Ishikawa (cell line): ENCODE measurements at regions not wholly inside any gene's neighbourhood (a gene's known extent, or its start where the extent isn't known, plus 50 kb on each side); places are given as distances from the start of the nearest gene placed in this dataset.

Experiments
- CEBPB ChIP-seq: IDR thresholded peaks from 2 replicates; pipeline ENCODE4 v1.6.1; 2012
- CREB1 ChIP-seq: IDR thresholded peaks from 2 replicates; pipeline ENCODE4 v1.6.1; 2012; ENCODE audit warnings: low read depth
- EP300 ChIP-seq: IDR thresholded peaks from 2 replicates; pipeline ENCODE4 v1.6.1; 2012; ENCODE audit warnings: borderline replicate concordance
- FOXM1 ChIP-seq: IDR thresholded peaks from 2 replicates; pipeline ENCODE4 v1.6.1; 2012; ENCODE audit warnings: low read depth, borderline replicate concordance
- NFIC ChIP-seq: IDR thresholded peaks from 2 replicates; pipeline ENCODE4 v1.6.1; 2012
- RAD21 ChIP-seq: IDR thresholded peaks from 2 replicates; pipeline ENCODE4 v1.6.1; 2012; ENCODE audit warnings: low read depth
- TAF1 ChIP-seq: IDR thresholded peaks from 2 replicates; pipeline ENCODE4 v1.6.1; 2012; ENCODE audit warnings: low read depth, mild to moderate bottlenecking
- ZBTB7A ChIP-seq: IDR thresholded peaks from 2 replicates; pipeline ENCODE4 v1.6.1; 2012; ENCODE audit warnings: low read depth
- TF ChIP-seq, protein P1 (sequence below): IDR thresholded peaks from 2 replicates; pipeline ENCODE4 v1.6.1; 2012; ENCODE audit warnings: low read depth, mild to moderate bottlenecking
- TF ChIP-seq, protein P2 (sequence below): IDR thresholded peaks from 2 replicates; pipeline ENCODE4 v1.6.1; 2012
- TF ChIP-seq, protein P3 (sequence below): IDR thresholded peaks from 2 replicates; pipeline ENCODE4 v1.6.1; 2012

DNA sequence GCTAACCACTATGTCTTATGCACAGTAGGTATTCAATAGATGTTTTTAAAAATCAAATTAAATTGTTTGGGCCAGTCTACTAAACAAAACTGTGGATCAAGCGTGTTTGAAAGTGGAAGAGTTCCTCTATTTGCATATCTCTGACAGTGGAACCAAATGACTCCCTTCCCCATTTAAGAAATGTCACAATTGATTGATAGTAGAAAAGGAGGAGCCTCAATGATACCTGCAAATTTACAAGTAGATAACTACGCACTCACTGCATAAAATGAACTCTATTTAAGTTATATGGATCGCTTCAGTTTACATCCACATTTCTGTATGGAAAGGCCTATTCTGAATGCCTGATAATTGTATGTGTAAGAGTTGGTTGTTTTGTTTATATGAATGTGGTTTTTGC is 163.3 kb upstream of the MTPN start:
- no peak for TF ChIP-seq NFIC
- TF ChIP-seq FOXM1 = no peak
- TF ChIP-seq TAF1 = no peak
- no peak for TF ChIP-seq ZBTB7A
- TF ChIP-seq, protein P1, sequence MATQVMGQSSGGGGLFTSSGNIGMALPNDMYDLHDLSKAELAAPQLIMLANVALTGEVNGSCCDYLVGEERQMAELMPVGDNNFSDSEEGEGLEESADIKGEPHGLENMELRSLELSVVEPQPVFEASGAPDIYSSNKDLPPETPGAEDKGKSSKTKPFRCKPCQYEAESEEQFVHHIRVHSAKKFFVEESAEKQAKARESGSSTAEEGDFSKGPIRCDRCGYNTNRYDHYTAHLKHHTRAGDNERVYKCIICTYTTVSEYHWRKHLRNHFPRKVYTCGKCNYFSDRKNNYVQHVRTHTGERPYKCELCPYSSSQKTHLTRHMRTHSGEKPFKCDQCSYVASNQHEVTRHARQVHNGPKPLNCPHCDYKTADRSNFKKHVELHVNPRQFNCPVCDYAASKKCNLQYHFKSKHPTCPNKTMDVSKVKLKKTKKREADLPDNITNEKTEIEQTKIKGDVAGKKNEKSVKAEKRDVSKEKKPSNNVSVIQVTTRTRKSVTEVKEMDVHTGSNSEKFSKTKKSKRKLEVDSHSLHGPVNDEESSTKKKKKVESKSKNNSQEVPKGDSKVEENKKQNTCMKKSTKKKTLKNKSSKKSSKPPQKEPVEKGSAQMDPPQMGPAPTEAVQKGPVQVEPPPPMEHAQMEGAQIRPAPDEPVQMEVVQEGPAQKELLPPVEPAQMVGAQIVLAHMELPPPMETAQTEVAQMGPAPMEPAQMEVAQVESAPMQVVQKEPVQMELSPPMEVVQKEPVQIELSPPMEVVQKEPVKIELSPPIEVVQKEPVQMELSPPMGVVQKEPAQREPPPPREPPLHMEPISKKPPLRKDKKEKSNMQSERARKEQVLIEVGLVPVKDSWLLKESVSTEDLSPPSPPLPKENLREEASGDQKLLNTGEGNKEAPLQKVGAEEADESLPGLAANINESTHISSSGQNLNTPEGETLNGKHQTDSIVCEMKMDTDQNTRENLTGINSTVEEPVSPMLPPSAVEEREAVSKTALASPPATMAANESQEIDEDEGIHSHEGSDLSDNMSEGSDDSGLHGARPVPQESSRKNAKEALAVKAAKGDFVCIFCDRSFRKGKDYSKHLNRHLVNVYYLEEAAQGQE = no peak
- TF ChIP-seq, protein P2, sequence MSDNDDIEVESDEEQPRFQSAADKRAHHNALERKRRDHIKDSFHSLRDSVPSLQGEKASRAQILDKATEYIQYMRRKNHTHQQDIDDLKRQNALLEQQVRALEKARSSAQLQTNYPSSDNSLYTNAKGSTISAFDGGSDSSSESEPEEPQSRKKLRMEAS = no peak
- no peak for TF ChIP-seq CEBPB
- no peak for TF ChIP-seq EP300
- TF ChIP-seq, protein P3, sequence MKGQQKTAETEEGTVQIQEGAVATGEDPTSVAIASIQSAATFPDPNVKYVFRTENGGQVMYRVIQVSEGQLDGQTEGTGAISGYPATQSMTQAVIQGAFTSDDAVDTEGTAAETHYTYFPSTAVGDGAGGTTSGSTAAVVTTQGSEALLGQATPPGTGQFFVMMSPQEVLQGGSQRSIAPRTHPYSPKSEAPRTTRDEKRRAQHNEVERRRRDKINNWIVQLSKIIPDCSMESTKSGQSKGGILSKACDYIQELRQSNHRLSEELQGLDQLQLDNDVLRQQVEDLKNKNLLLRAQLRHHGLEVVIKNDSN = no peak
- TF ChIP-seq RAD21 = no peak
- no peak for TF ChIP-seq CREB1
